GM21526 (cell line): ENCODE measurements at regions not wholly inside any gene's neighbourhood (a gene's known extent, or its start where the extent isn't known, plus 50 kb on each side); places are given as distances from the start of the nearest gene placed in this dataset.
"Not testable (repeated sequence)": the region's sequence is repeated elsewhere in the genome, so short reads cannot be mapped to it uniquely, and the experiment has no call there.

Experiments used
- ATAC-seq: cut with Tn5 transposase; IDR thresholded peaks from one replicate; pipeline ENCODE4 v1.9.1; 2021; ENCODE audit warnings: moderate library complexity; ENCODE audit not compliant: unreplicated experiment, low FRiP score

DNA sequence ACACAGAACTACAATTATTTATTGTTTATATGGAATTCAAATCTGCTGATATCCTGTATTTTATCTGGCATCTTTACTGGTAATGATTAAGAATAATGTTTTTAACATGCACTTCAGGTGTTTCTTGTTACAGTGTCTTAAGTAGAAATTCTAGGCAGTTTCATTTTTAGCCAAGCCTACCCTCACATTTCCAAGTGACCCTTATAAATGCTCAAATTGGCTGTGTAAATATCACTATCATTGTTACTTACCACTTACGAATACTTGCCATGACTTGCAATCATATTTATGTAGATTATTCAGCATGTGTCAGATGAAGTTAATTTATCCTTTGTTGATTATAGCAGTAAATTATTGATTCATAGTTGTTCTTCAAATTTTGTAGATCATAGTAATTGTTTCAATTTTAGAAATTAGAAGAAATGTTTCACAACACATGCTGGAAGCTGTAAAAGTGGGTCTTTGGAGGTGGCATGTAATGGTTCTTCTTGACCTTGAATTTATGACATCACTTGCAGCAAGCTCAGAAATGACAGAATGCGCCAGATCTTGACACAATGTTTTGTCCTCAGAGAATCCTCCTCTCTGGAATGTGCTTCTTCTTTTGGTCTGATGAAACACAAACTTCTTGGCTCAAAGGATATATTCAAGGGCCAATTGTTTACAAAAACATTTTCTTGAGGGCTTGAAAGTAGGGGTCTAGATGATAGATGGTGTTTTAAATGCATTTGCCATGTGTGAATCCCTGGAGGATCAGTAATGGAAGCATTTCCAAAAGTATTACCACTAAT, 471.8 kb downstream of the COL12A1 start:
- no peak for ATAC-seq

- no peak for ATAC-seq
These were observed 473.9 kb downstream of the COL12A1 start for GRCh38 chr6:74731931-74732330.

- no peak for ATAC-seq
These were observed 474.6 kb downstream of the COL12A1 start for GRCh38 chr6:74731204-74731603.

DNA sequence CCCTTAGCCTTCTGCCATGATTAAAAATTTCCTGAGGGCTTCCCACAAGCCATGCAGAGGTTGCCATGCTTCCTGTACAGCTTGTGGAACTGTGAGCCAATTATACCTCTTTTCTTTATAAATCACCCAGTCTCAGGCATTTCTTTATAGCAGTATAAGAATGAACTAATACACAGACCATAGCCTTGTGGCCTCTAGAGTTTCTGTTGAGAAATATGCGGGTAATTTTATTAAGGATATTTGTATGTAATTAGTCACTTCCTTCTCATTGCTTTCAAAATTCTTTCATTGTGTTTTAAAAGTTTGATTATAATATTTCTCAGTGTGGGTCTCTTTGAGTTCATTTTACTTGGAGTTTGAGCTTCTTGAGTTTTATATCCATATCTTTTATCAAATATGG, 484.9 kb downstream of the COL12A1 start:
- no peak for ATAC-seq

- ATAC-seq = no peak
These were observed 488.3 kb downstream of the COL12A1 start for GRCh38 chr6:74717591-74717990.

- ATAC-seq = no peak
These were observed 490.3 kb downstream of the COL12A1 start for GRCh38 chr6:74715355-74716085.

GRCh38 chr6:74713941-74714340, 491.9 kb downstream of the COL12A1 start:
- ATAC-seq = no peak

- no peak for ATAC-seq
These were observed 500.4 kb downstream of the COL12A1 start for GRCh38 chr6:74705451-74705850.

DNA sequence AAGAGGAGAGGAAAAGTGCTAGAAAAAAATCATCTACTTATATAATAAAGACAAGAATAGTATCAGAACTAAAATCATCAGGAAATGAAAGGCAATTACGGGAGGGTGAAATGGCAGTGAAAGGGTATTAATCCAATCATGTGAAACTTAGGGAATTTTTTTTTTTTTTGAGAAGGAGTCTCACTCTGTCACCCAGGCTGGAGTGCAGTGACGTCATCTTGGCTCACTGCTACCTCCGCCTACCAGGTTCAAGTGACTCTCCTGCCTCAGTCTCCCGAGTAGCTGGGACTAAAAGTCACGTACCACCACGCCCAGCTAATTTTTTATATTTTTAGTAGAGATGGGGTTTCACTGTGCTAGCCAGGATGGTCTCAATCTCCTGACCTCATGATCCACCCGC, 501.3 kb downstream of the COL12A1 start:
- not testable (repeated sequence) for ATAC-seq

DNA sequence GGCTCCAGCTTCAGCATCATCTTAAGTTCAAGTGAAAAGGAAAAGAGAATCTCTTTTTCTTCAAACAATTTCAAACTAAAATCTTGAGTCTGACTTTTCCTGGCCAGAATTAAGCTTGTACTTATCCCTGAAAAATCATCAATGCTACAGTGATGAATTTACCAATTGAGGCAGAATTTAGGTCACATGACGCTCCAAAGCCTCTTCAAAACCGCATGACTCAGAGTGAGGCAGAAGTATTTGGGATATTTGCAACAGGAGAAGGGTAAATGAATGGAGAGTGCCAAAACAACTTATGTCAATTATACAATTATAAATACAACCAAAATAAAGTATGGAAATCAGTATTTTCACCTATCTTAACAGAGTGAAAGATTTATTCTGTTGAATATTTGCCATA, 515.5 kb downstream of the COL12A1 start:
- no peak for ATAC-seq

DNA sequence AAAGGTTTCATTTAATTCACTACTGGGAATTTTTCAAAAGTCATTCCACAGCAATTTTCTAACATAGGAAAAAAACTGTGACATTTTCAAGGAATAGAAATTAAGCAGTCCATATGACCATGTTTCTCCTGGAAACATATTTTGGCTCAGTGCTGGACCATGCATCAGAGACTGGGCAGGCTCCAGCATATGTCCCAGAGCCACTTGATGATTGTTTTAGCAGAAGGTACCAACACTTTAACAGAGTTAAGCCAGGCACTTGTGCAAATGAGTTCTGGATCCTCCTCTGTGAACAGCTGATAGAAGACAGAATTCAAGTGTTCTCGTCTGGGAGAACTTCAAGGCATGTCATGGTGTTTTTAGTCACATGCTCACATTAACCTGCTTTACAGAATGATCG, 516.3 kb downstream of the COL12A1 start:
- ATAC-seq = no peak

- ATAC-seq = no peak
These were observed 528.4 kb downstream of the COL12A1 start for GRCh38 chr6:74677463-74677862.

GRCh38 chr6:74676906-74677305, 528.9 kb downstream of the COL12A1 start:
- no peak for ATAC-seq

GRCh38 chr6:74674377-74674776, 531.5 kb downstream of the COL12A1 start:
- no peak for ATAC-seq

DNA sequence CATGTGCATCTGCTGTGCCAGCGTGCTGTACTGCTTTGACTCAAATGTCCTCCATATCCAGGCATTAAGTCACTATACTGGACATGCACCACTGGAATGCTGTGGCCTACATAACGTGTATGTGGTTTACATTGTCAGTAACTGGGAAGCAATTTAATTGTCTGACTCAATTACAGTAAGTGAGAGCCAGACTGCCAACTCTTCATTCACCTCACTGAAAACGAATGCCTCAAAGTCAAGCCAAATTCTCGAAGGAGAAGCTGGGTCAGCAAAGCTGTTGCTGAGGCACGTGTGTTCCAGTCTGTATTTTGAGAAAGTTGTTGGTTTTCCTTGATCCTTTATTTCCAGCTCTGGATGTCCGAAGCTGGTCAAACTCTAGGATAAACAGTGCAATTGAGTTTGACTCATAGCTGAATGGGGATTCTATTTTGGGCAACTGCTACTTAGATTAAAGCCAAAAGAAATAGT, 534.3 kb downstream of the COL12A1 start:
- no peak for ATAC-seq

DNA sequence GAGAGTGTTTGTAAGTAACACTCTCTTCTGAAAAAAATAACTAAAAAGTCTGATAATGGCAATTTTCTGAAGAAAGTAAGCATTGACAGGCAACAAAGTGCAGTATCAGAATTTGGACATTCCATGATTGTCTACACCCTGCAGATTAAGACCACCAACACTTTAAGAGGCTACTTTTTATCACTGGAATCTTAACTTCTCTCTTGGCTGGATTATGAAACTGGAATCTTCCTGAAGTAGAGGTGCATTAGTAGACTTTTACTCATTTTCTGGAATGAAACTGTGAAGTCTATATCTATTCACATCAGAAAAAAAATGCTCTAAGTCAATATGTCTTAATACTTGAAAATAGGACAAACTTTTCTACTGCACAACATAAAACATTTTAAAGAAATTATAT, 547.5 kb downstream of the COL12A1 start:
- no peak for ATAC-seq

GRCh38 chr6:74657931-74658330, 547.9 kb downstream of the COL12A1 start:
- ATAC-seq = no peak

- ATAC-seq = no peak
These were observed 548.8 kb downstream of the COL12A1 start for GRCh38 chr6:74657011-74657410.

DNA sequence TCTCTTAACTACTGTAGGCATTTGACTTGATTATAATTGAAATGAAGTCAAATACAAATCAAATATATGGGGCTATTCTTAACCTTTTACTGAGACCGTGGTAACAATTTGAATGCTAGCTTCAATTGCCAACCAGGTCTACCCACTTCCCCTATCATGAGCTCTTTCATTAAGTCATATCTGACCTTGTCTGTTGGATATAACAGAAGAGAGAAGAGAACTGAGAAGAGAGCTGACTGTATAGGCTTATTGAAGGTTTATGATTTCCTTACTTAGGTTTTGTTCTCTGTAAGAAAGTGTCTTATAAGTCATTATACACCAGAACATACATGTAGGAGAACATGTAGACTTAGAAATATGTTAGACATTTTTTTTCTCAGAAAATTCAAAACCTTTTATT, 549.4 kb downstream of the COL12A1 start:
- ATAC-seq = no peak

- no peak for ATAC-seq
These were observed 551.6 kb downstream of the COL12A1 start for GRCh38 chr6:74654296-74654695.

DNA sequence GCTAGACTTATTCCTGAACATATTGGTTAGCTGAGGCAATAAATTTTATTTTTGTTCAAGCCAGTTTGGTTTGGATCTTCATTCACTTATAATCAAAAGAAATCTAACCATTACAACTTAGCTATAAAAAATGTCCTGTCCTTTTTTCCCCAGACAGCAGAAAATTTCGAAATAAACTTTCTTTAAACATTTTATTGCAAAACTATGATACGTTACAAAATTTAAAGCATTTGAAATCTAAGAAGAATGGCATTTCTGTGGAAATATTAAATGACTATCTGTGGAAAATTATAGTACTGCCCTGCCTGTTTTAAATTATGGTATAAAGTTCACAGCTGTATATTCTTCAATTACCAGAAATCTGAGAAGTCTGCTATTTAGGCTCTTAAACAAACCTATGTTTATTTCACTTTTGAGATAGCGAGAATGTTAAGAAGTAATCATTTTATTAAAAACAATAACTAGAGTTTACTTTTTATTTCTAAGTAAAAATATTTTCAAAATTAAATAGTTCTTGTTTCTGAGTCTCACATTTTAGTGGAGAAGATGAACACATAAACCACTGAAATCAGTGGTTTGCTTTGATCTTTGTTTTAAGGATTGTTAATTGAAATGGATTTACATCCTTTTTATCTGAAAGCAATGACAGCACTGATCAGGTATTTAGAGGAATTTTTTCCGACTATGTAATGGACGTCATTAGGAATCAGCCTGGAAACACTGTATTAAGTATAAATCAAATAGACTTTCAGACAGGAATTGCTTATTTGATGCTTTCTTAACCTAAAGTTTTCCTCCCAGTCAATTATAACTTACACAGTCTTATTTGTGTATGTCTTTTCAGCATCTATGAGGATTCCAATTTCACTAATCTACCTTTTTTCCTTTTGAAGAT, 553.7 kb downstream of the COL12A1 start:
- no peak for ATAC-seq
